Activated B cell treated with CpG ODN at 0.5 μM for 24 hours (primary cell): ENCODE measurements at regions not wholly inside any gene's neighbourhood (a gene's known extent, or its start where the extent isn't known, plus 50 kb on each side); places are given as distances from the start of the nearest gene placed in this dataset.
"Not testable (repeated sequence)": the region's sequence is repeated elsewhere in the genome, so short reads cannot be mapped to it uniquely, and the experiment has no call there.

Experiments used
- ATAC-seq: fragments of 200-7000 bp; cut with Tn5 transposase; one replicate; pipeline ENCODE4 v1.10.0; 2021; ENCODE audit warnings: low read depth, mild to moderate bottlenecking, moderate library complexity
- CTCF ChIA-PET: fragments of 350-600 bp; sonication (Branson Sonifier 250); formaldehyde crosslinking; loops from one replicate; lab custom pipeline; 2021; ENCODE audit warnings: antibody characterized with exemption; lab: Charles Lee
- POLR2A ChIA-PET: fragments of 350-600 bp; sonication (Branson Sonifier 250); formaldehyde crosslinking; loops from one replicate; lab custom pipeline; 2021; ENCODE audit warnings: antibody characterized with exemption; lab: Charles Lee
- DNase-seq: peaks from one replicate; pipeline ENCODE4 v3.0.0; 2022
- H3K27ac Mint-ChIP-seq: one replicate; pipeline ENCODE4 v1.8.0; 2020; ENCODE audit warnings: mixed read lengths
- H3K27me3 Mint-ChIP-seq: one replicate; pipeline ENCODE4 v1.8.0; 2021; ENCODE audit warnings: mixed read lengths
- H3K36me3 Mint-ChIP-seq: one replicate; pipeline ENCODE4 v1.8.0; 2021; ENCODE audit warnings: low read depth, mixed read lengths
- H3K4me1 Mint-ChIP-seq: one replicate; pipeline ENCODE4 v1.8.0; 2021; ENCODE audit warnings: mixed read lengths
- H3K4me3 Mint-ChIP-seq: one replicate; pipeline ENCODE4 v1.8.0; 2020; ENCODE audit warnings: mild to moderate bottlenecking, mixed read lengths
- H3K9me3 Mint-ChIP-seq: one replicate; pipeline ENCODE4 v1.8.0; 2020; ENCODE audit warnings: mixed read lengths
- intact Hi-C: fragments of 100-400 bp; cut with micrococcal nuclease; formaldehyde crosslinking; loops from one replicate; pipeline ENCODE4 v1.15.1; 2024
- TF ChIP-seq, protein P1 (sequence below): fragments of 200-600 bp; IDR thresholded peaks from one replicate; pipeline ENCODE4 v1.8.0; 2022; ENCODE audit warnings: antibody characterized with exemption, mild to moderate bottlenecking

DNA sequence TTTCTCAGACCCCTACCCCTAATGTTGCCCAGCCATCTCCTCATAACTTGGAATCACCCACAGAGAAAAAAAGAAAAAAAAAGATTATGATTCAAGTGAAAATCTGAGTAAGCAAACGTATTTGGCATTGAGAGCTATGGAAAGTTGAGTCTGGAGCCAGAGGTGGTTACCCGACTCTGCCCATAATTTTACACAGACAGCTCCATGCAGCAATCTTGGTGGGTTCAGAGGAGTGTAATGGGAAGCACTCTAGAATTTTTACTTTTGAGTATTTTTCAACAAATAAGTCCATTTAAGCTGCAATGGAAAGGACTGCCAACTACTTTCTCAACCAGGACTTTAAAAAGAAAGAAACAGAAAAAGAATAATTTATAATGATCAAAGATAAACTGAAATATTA is 62.7 kb downstream of the ZC3H11B start:
- POLR2A ChIA-PET, result no interaction called here
- H3K27ac Mint-ChIP-seq, result no peak overlapping the region
- no peaks in the 10 kb centered on the region for H3K9me3 Mint-ChIP-seq
- no peak for DNase-seq
- H3K4me1 Mint-ChIP-seq, result no peaks in the 10 kb centered on the region
- ATAC-seq, result no peak
- H3K4me3 Mint-ChIP-seq, result no peak overlapping the region
- H3K27me3 Mint-ChIP-seq, result peaks cover 2% of the 10 kb centered on the region
- CTCF ChIA-PET, result no interaction called here
- no peaks in the 10 kb centered on the region for H3K36me3 Mint-ChIP-seq
- TF ChIP-seq, protein P1, sequence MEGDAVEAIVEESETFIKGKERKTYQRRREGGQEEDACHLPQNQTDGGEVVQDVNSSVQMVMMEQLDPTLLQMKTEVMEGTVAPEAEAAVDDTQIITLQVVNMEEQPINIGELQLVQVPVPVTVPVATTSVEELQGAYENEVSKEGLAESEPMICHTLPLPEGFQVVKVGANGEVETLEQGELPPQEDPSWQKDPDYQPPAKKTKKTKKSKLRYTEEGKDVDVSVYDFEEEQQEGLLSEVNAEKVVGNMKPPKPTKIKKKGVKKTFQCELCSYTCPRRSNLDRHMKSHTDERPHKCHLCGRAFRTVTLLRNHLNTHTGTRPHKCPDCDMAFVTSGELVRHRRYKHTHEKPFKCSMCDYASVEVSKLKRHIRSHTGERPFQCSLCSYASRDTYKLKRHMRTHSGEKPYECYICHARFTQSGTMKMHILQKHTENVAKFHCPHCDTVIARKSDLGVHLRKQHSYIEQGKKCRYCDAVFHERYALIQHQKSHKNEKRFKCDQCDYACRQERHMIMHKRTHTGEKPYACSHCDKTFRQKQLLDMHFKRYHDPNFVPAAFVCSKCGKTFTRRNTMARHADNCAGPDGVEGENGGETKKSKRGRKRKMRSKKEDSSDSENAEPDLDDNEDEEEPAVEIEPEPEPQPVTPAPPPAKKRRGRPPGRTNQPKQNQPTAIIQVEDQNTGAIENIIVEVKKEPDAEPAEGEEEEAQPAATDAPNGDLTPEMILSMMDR, result no peak
- intact Hi-C loops, result no loop called here

GRCh38 chr1:219549215-219549614 is 63.7 kb downstream of the ZC3H11B start:
- CTCF ChIA-PET, result no interaction called here
- Mint-ChIP-seq H3K4me1 (no peaks in the 10 kb centered on the region), H3K27me3 (peaks cover 2% of the 10 kb centered on the region), H3K9me3 (no peaks in the 10 kb centered on the region), H3K4me3 (no peak overlapping the region), H3K27ac (no peak overlapping the region), H3K36me3 (no peaks in the 10 kb centered on the region)
- ATAC-seq, result no peak
- TF ChIP-seq, protein P1, result no peak
- DNase-seq, result no peak
- intact Hi-C loops, result no loop called here
- POLR2A ChIA-PET, result no interaction called here

GRCh38 chr1:219548386-219548785 is 64.5 kb downstream of the ZC3H11B start:
- Mint-ChIP-seq H3K4me3 (no peak overlapping the region), H3K4me1 (no peaks in the 10 kb centered on the region), H3K9me3 (no peaks in the 10 kb centered on the region), H3K36me3 (no peaks in the 10 kb centered on the region), H3K27ac (no peak overlapping the region), H3K27me3 (peaks cover 2% of the 10 kb centered on the region)
- POLR2A ChIA-PET, result no interaction called here
- ATAC-seq (no peak), DNase-seq (no peak)
- CTCF ChIA-PET, result no interaction called here
- TF ChIP-seq, protein P1, result no peak
- intact Hi-C loops, result no loop called here

GRCh38 chr1:219545756-219546155 is 67.1 kb downstream of the ZC3H11B start:
- CTCF ChIA-PET, H3K4me1 Mint-ChIP-seq, POLR2A ChIA-PET, intact Hi-C loops, H3K36me3 Mint-ChIP-seq, DNase-seq, H3K4me3 Mint-ChIP-seq, H3K9me3 Mint-ChIP-seq, ATAC-seq, H3K27ac Mint-ChIP-seq, H3K27me3 Mint-ChIP-seq: not testable (repeated sequence)

GRCh38 chr1:219544163-219544846 is 68.6 kb downstream of the ZC3H11B start:
- no peak overlapping the region for H3K4me3 Mint-ChIP-seq
- no peaks in the 10 kb centered on the region for H3K9me3 Mint-ChIP-seq
- intact Hi-C loops, result no loop called here
- DNase-seq (no peak), ATAC-seq (no peak)
- no peaks in the 10 kb centered on the region for H3K36me3 Mint-ChIP-seq
- ChIA-PET POLR2A (no interaction called here), CTCF (no interaction called here)
- no peaks in the 10 kb centered on the region for H3K4me1 Mint-ChIP-seq
- H3K27me3 Mint-ChIP-seq, result no peaks in the 10 kb centered on the region
- TF ChIP-seq, protein P1, result no peak
- no peak overlapping the region for H3K27ac Mint-ChIP-seq
